Endodermal cell (in vitro differentiated cells): ENCODE measurements at regions not wholly inside any gene's neighbourhood (a gene's known extent, or its start where the extent isn't known, plus 50 kb on each side); places are given as distances from the start of the nearest gene placed in this dataset.
A peak's percentile ranks its signal among the peaks of the same experiment; 100 is the strongest.

ENCODE experiments used
- DNase-seq: peaks from one replicate; pipeline ENCODE4 v3.0.0-alpha.2; 2017
- H3K27ac ChIP-seq: 2 replicates; pipeline ENCODE4 v1.5.1; 2013; ENCODE audit warnings: mild to moderate bottlenecking, low read depth, low read length, moderate library complexity
- H3K27me3 ChIP-seq: 2 replicates; pipeline ENCODE4 v1.6.1; 2013; ENCODE audit warnings: mild to moderate bottlenecking, low read length, moderate library complexity; ENCODE audit not compliant: insufficient read depth, control insufficient read depth, poor library complexity, severe bottlenecking
- H3K36me3 ChIP-seq: 2 replicates; pipeline ENCODE4 v1.7.0; 2013; ENCODE audit warnings: mild to moderate bottlenecking, low read length, moderate library complexity; ENCODE audit not compliant: control insufficient read depth, insufficient read depth
- H3K4me1 ChIP-seq: one replicate; pipeline ENCODE4 v1.7.0; 2013; ENCODE audit warnings: low read length; ENCODE audit not compliant: control insufficient read depth, insufficient read depth
- H3K4me3 ChIP-seq: 2 replicates; pipeline ENCODE4 v1.5.1; 2013; ENCODE audit warnings: mild to moderate bottlenecking, low read length, moderate library complexity
- H3K9ac ChIP-seq: 2 replicates; pipeline ENCODE4 v1.6.1; 2013; ENCODE audit warnings: mild to moderate bottlenecking, low read length, moderate library complexity; ENCODE audit not compliant: poor library complexity, severe bottlenecking; ENCODE audit errors: extremely low read depth
- H3K9me3 ChIP-seq: 2 replicates; pipeline ENCODE4 v1.6.1; 2013; ENCODE audit warnings: mild to moderate bottlenecking, low read length, moderate library complexity; ENCODE audit not compliant: control insufficient read depth
- H3K27ac Mint-ChIP-seq: 2 replicates; pipeline ENCODE4 v1.8.0; 2020; ENCODE audit warnings: mixed read lengths
- H3K27me3 Mint-ChIP-seq: 2 replicates; pipeline ENCODE4 v1.8.0; 2021; ENCODE audit warnings: mild to moderate bottlenecking, mixed read lengths; ENCODE audit not compliant: insufficient read depth
- H3K36me3 Mint-ChIP-seq: 2 replicates; pipeline ENCODE4 v1.8.0; 2020; ENCODE audit warnings: low read depth, mixed read lengths
- H3K4me1 Mint-ChIP-seq: 2 replicates; pipeline ENCODE4 v1.8.0; 2020; ENCODE audit warnings: mixed read lengths
- H3K4me3 Mint-ChIP-seq: 2 replicates; pipeline ENCODE4 v1.8.0; 2020; ENCODE audit warnings: mild to moderate bottlenecking, moderate library complexity, mixed read lengths
- H3K9me3 Mint-ChIP-seq: 2 replicates; pipeline ENCODE4 v1.8.0; 2020; ENCODE audit warnings: mild to moderate bottlenecking, mixed read lengths
- WGBS, 2 experiments: methylation state at CpG; one replicate each; pipeline versions ENCODE4 v1.1.5 to v1.1.7; 2013; ENCODE audit warnings: missing lambda C conversion rate in 2 of 2, mixed read lengths in 1 of 2; ENCODE audit not compliant: insufficient coverage in 1 of 2, insufficient read length in 1 of 2; 5-methylcytosine and 5-hydroxymethylcytosine counted together
- TF ChIP-seq, protein P1 (sequence below): fragments of 200-600 bp; sonication (generic); conservative IDR thresholded peaks from 2 replicates; pipeline ENCODE4 v1.5.0; 2021; ENCODE audit warnings: antibody characterized with exemption, mild to moderate bottlenecking

DNA sequence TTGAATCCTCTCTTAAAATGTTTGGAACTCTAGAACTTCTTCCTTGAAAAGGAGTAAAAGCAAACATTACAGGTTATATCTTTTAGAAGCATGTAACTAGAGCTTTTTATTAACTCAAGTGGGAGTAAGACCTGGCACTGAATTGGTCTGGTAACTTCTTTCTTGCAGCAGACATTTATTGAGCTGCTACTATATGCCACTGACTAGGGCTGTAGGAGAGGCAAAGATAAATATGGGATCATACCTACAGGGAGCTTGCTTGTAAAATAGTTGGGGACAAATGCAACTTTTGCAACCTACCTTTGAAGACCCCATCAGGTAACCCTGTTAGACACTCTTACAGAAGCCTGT, 231.9 kb upstream of the TUT7 start:
- Mint-ChIP-seq H3K9me3 (peaks cover 2% of the 10 kb centered on the region), H3K36me3 (peaks cover 2% of the 10 kb centered on the region), H3K4me3 (peak overlapping the region; percentile 0), H3K27me3 (no peaks in the 10 kb centered on the region), H3K4me1 (peaks cover 38% of the 10 kb centered on the region), H3K27ac (peak overlapping the region; percentile 80)
- H3K9me3 ChIP-seq, result no peaks in the 10 kb centered on the region
- no peaks in the 10 kb centered on the region for H3K27me3 ChIP-seq
- no peaks in the 10 kb centered on the region for H3K36me3 ChIP-seq
- TF ChIP-seq, protein P1, sequence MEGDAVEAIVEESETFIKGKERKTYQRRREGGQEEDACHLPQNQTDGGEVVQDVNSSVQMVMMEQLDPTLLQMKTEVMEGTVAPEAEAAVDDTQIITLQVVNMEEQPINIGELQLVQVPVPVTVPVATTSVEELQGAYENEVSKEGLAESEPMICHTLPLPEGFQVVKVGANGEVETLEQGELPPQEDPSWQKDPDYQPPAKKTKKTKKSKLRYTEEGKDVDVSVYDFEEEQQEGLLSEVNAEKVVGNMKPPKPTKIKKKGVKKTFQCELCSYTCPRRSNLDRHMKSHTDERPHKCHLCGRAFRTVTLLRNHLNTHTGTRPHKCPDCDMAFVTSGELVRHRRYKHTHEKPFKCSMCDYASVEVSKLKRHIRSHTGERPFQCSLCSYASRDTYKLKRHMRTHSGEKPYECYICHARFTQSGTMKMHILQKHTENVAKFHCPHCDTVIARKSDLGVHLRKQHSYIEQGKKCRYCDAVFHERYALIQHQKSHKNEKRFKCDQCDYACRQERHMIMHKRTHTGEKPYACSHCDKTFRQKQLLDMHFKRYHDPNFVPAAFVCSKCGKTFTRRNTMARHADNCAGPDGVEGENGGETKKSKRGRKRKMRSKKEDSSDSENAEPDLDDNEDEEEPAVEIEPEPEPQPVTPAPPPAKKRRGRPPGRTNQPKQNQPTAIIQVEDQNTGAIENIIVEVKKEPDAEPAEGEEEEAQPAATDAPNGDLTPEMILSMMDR, result no peak
- peak overlapping the region; percentile 24 for H3K9ac ChIP-seq
- no peak for DNase-seq
- H3K27ac ChIP-seq, result no peak overlapping the region
- H3K4me3 ChIP-seq, result peak overlapping the region; percentile 58
- H3K4me1 ChIP-seq, result peaks cover 3% of the 10 kb centered on the region

DNA sequence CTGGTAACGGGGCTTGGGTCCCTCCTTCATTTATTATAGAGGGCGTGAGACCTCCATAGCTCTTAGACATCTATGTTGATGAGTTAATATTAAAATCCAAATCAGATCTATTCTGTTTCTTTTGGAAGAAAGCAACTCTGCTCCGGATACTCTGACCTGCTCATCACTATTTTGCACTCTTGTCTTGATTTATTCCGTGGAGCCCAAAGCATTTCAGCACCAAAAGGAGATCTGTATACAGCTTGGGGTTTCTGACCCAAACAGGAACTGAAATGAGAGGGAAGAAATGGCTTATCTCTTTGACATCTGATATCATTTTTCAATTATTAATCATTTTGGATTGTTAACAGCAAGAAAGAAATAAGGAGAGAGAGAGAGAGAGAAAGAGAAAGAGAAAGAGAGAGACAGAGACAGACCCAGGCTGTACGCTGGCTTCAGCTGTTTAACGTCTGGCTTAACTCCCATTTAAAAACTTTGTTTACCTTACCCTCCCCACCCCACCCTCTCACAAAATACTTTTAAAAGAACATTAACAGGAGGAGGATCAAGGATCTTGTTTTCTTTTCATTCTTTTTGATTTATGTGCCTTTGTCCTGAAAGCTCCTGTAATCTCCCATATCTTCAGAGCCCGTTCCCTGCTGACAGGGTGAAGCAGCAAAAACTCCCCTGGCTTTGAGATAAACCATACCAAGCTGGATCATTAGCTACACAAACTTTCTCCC, 231.4 kb upstream of the TUT7 start:
- H3K27me3 ChIP-seq, result no peaks in the 10 kb centered on the region
- no peak overlapping the region for H3K27ac ChIP-seq
- no peaks in the 10 kb centered on the region for H3K36me3 ChIP-seq
- DNase-seq, result peak; percentile 50
- no peaks in the 10 kb centered on the region for H3K36me3 Mint-ChIP-seq
- H3K4me3 Mint-ChIP-seq, result peak overlapping the region; percentile 0
- peaks cover 42% of the 10 kb centered on the region for H3K4me1 Mint-ChIP-seq
- TF ChIP-seq, protein P1, result no peak
- H3K9ac ChIP-seq, result peak overlapping the region; percentile 24
- peaks cover 2% of the 10 kb centered on the region for H3K9me3 Mint-ChIP-seq
- H3K9me3 ChIP-seq, result no peaks in the 10 kb centered on the region
- H3K4me3 ChIP-seq, result peak overlapping the region; percentile 58
- WGBS, 2 experiments, result 49% methylated on average over 2 to 6 of the region's 7 CpGs
- peaks cover 3% of the 10 kb centered on the region for H3K4me1 ChIP-seq
- H3K27me3 Mint-ChIP-seq, result no peaks in the 10 kb centered on the region
- peak overlapping the region; percentile 80 for H3K27ac Mint-ChIP-seq

DNA sequence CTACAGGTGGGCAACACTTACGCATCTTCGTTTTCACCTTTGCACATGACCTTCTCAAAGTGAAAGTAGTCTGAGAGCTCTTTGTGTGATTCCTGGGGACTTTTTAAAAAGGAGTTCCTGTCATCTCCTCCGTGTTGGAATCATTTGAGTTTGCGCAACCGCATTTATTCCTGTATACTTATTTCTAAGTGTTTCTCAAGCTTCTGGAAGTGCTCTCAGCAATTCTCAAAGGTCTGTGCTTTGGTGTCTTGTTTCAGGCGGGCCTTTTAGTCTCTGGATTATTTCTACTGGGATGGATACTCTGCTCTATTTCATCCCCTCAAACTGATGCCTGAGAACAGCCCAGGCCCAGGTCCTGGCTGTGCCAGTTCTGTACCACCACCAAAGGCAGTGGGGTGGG, 226.5 kb upstream of the TUT7 start:
- WGBS, 2 experiments, result 94 to 95% methylated on average over 4 to 6 of the region's 6 CpGs
- H3K27ac Mint-ChIP-seq, result no peak overlapping the region
- no peak for DNase-seq
- TF ChIP-seq, protein P1, result no peak
- peaks cover 5% of the 10 kb centered on the region for H3K27me3 Mint-ChIP-seq
- no peaks in the 10 kb centered on the region for H3K27me3 ChIP-seq
- no peak overlapping the region for H3K4me3 Mint-ChIP-seq
- peaks cover 2% of the 10 kb centered on the region for H3K9me3 Mint-ChIP-seq
- no peak overlapping the region for H3K9ac ChIP-seq
- peaks cover 7% of the 10 kb centered on the region for H3K9me3 ChIP-seq
- no peak overlapping the region for H3K4me3 ChIP-seq
- no peaks in the 10 kb centered on the region for H3K36me3 Mint-ChIP-seq
- H3K36me3 ChIP-seq, result no peaks in the 10 kb centered on the region
- H3K4me1 Mint-ChIP-seq, result peaks cover 41% of the 10 kb centered on the region
- no peak overlapping the region for H3K27ac ChIP-seq
- H3K4me1 ChIP-seq, result peaks cover 10% of the 10 kb centered on the region
